ENCODE measurements at regions not wholly inside any gene's neighbourhood (a gene's known extent, or its start where the extent isn't known, plus 50 kb on each side); places are given as distances from the start of the nearest gene placed in this dataset.

DNA sequence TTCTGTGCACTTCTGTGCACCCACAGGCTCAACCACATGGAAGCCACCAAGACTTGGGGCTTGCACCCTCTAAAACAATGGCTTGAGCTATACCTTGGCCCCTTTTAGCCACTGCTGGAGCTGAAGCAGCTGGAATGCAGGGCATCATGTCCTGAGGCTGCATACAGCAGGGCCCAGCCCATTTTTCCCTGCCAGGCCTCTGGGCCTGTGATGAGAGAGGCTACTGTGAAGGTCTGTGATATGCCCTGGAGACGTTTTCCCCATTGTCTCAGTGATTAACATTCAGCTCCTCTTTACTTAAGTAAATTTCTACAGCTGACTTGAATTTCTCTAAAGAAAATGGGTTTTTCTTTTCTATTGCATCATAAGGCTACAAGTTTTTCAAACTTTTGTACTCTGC, 134.0 kb upstream of the EGFLAM start:
- BruUV-seq (replicated peaks): no TSS peak
- Histone ChIP-seq H3K4me2 (ENCODE audit: low read length) (no peak overlapping the region), H3K27me3 (ENCODE audit: insufficient read depth, low read length) (peaks cover 28% of the 10 kb centered on the region), H3K36me3 (ENCODE audit: control insufficient read depth in 1 of 2, insufficient read depth in 2 of 2, low read length in 2 of 2) (no peaks in the 10 kb centered on the region), H3K79me2 (ENCODE audit: insufficient read depth, low read length) (no peaks in the 10 kb centered on the region), H3K9ac (ENCODE audit: low read length) (no peak overlapping the region), H2AFZ (ENCODE audit: low read depth, low read length, poor library complexity, severe bottlenecking) (no peak overlapping the region), H3K4me1 (ENCODE audit: control insufficient read depth in 1 of 2, insufficient read depth in 2 of 2, low read length in 2 of 2) (no peaks in the 10 kb centered on the region), H3K9me2 (ENCODE audit: insufficient read depth) (no peaks in the 10 kb centered on the region), H3K4me3 (replicated peaks in 1 of 2; ENCODE audit: low read depth in 1 of 2, low read length in 2 of 2) (no peak overlapping the region), H3K9me3 (ENCODE audit: control insufficient read depth in 1 of 2, insufficient read depth in 1 of 2, low read depth in 1 of 2, low read length in 2 of 2) (no peaks in the 10 kb centered on the region), H4K20me1 (ENCODE audit: insufficient read depth) (no peaks in the 10 kb centered on the region), H3K27ac (ENCODE audit: low read depth, low read length) (no peak overlapping the region)
- DNase-seq (ENCODE audit: low read depth, low spot score): no peak
- ChIA-PET RAD21 (ENCODE audit: low non-redundant PET in 1 of 2, low total read pairs in 2 of 2, uncharacterized antibody in 2 of 2, unreplicated experiment in 2 of 2) (no interaction called here), POLR2A (no interaction called here), CTCF (no interaction called here)
- no peak for ATAC-seq
- intact Hi-C loops (cut with micrococcal nuclease): no loop called here
- TF ChIP-seq JUND (IDR thresholded peaks at IDR 0.05): no peak

DNA sequence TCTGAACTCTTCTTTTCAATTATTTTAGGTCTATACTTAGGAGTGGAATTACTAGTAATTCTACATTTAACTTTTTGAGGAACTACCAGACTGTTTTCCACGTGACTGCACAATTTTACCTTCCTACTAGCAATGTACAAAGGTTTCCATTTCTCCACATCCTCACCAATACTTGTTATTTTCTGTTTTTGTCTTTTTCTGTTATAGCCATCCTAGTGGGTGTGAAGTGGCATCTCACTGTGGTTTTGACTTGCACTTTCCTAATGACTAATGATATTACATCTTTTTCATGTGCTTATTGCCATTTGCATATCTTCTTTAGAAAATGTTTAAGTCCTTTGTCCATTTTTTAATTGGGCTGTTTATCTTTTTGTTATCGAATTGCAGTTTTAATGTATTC, 136.9 kb upstream of the EGFLAM start:
- CTCF ChIA-PET: no interaction called here
- intact Hi-C loops (cut with micrococcal nuclease): no loop called here
- no peak overlapping the region for H3K27ac ChIP-seq (ENCODE audit: low read depth, low read length)
- TF ChIP-seq, protein P1, sequence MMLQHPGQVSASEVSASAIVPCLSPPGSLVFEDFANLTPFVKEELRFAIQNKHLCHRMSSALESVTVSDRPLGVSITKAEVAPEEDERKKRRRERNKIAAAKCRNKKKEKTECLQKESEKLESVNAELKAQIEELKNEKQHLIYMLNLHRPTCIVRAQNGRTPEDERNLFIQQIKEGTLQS (IDR thresholded peaks at IDR 0.05): no peak
- TF ChIP-seq, protein P2, sequence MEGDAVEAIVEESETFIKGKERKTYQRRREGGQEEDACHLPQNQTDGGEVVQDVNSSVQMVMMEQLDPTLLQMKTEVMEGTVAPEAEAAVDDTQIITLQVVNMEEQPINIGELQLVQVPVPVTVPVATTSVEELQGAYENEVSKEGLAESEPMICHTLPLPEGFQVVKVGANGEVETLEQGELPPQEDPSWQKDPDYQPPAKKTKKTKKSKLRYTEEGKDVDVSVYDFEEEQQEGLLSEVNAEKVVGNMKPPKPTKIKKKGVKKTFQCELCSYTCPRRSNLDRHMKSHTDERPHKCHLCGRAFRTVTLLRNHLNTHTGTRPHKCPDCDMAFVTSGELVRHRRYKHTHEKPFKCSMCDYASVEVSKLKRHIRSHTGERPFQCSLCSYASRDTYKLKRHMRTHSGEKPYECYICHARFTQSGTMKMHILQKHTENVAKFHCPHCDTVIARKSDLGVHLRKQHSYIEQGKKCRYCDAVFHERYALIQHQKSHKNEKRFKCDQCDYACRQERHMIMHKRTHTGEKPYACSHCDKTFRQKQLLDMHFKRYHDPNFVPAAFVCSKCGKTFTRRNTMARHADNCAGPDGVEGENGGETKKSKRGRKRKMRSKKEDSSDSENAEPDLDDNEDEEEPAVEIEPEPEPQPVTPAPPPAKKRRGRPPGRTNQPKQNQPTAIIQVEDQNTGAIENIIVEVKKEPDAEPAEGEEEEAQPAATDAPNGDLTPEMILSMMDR (IDR thresholded peaks at IDR 0.05 in 2 of 3, conservative IDR thresholded peaks at IDR 0.05 in 1 of 3; ENCODE audit: borderline replicate concordance in 1 of 3, insufficient read depth in 1 of 3, low read depth in 2 of 3, low read length in 2 of 3): no peak
- TF ChIP-seq SIN3A (IDR thresholded peaks at IDR 0.05; ENCODE audit: low read depth) (no peak), EZH2 (IDR thresholded peaks at IDR 0.05) (no peak), CEBPB (IDR thresholded peaks at IDR 0.05; ENCODE audit: low read depth) (no peak), JUND (IDR thresholded peaks at IDR 0.05) (no peak), FOSL1 (IDR thresholded peaks at IDR 0.05; ENCODE audit: low read depth) (no peak), ZFX (IDR thresholded peaks at IDR 0.05) (no peak)
- TF ChIP-seq, protein P3, sequence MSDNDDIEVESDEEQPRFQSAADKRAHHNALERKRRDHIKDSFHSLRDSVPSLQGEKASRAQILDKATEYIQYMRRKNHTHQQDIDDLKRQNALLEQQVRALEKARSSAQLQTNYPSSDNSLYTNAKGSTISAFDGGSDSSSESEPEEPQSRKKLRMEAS (IDR thresholded peaks at IDR 0.05): no peak
- TF ChIP-seq, protein P4, sequence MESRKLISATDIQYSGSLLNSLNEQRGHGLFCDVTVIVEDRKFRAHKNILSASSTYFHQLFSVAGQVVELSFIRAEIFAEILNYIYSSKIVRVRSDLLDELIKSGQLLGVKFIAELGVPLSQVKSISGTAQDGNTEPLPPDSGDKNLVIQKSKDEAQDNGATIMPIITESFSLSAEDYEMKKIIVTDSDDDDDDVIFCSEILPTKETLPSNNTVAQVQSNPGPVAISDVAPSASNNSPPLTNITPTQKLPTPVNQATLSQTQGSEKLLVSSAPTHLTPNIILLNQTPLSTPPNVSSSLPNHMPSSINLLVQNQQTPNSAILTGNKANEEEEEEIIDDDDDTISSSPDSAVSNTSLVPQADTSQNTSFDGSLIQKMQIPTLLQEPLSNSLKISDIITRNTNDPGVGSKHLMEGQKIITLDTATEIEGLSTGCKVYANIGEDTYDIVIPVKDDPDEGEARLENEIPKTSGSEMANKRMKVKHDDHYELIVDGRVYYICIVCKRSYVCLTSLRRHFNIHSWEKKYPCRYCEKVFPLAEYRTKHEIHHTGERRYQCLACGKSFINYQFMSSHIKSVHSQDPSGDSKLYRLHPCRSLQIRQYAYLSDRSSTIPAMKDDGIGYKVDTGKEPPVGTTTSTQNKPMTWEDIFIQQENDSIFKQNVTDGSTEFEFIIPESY (IDR thresholded peaks at IDR 0.05; ENCODE audit: extremely low read depth, insufficient replicate concordance, low read length): no peak
- no peak overlapping the region for H2AFZ ChIP-seq (ENCODE audit: low read depth, low read length, poor library complexity, severe bottlenecking)
- H3K36me3 ChIP-seq (ENCODE audit: control insufficient read depth in 1 of 2, insufficient read depth in 2 of 2, low read length in 2 of 2): no peaks in the 10 kb centered on the region
- H4K20me1 ChIP-seq (ENCODE audit: insufficient read depth): no peaks in the 10 kb centered on the region
- no peaks in the 10 kb centered on the region for H3K4me1 ChIP-seq (ENCODE audit: control insufficient read depth in 1 of 2, insufficient read depth in 2 of 2, low read length in 2 of 2)
- no peak overlapping the region for H3K4me3 ChIP-seq (replicated peaks in 1 of 2; ENCODE audit: low read depth in 1 of 2, low read length in 2 of 2)
- no peaks in the 10 kb centered on the region for H3K9me3 ChIP-seq (ENCODE audit: control insufficient read depth in 1 of 2, insufficient read depth in 1 of 2, low read depth in 1 of 2, low read length in 2 of 2)
- no peak overlapping the region for H3K9ac ChIP-seq (ENCODE audit: low read length)
- no peaks in the 10 kb centered on the region for H3K79me2 ChIP-seq (ENCODE audit: insufficient read depth, low read length)
- H3K4me2 ChIP-seq (ENCODE audit: low read length): no peak overlapping the region
- no TSS peak for BruUV-seq (replicated peaks)
- RAD21 ChIA-PET (ENCODE audit: low non-redundant PET in 1 of 2, low total read pairs in 2 of 2, uncharacterized antibody in 2 of 2, unreplicated experiment in 2 of 2): no interaction called here
- ATAC-seq (no peak), DNase-seq (ENCODE audit: low read depth, low spot score) (no peak)
- peaks cover 17% of the 10 kb centered on the region for H3K27me3 ChIP-seq (ENCODE audit: insufficient read depth, low read length)
- POLR2A ChIA-PET: no interaction called here
- no peaks in the 10 kb centered on the region for H3K9me2 ChIP-seq (ENCODE audit: insufficient read depth)
